HG03378 (cell line): ENCODE measurements at regions not wholly inside any gene's neighbourhood (a gene's known extent, or its start where the extent isn't known, plus 50 kb on each side); places are given as distances from the start of the nearest gene placed in this dataset.

Source experiments
- ATAC-seq: cut with Tn5 transposase; IDR thresholded peaks from one replicate; pipeline ENCODE4 v1.9.1; 2021; ENCODE audit warnings: mild to moderate bottlenecking, moderate library complexity; ENCODE audit not compliant: unreplicated experiment

DNA sequence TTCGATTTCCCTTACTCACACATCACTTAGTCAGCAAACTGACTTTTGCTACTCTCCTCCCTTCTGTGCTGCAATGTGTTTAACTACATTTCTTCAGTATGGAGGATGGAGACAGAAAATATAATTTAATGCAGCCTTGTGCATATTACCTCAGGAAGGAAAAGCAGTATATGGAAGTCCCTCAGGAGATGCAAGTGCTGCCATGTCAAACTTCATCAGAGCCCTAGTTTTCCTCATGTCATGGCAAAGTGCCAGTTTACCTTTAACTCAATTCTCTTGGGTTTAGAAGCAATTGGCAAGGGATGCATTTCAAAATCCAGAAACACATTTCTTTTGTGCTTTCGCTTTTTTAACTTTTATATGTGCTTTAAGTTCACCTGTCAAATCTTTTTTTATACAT is 365.4 kb downstream of the ISL1 start:
- no peak for ATAC-seq
